ENCODE measurements at regions not wholly inside any gene's neighbourhood (a gene's known extent, or its start where the extent isn't known, plus 50 kb on each side); places are given as distances from the start of the nearest gene placed in this dataset.

GRCh38 chr13:34322743-34323074 lies 504.8 kb downstream of the RFC3 start:
- no peak for DNase-seq
- H3K4me1 ChIP-seq (replicated peaks; ENCODE audit: insufficient read depth): no peaks in the 10 kb centered on the region
- no peak for TF ChIP-seq EZH2 (IDR thresholded peaks at IDR 0.05; ENCODE audit: low read depth)
- no peak for TF ChIP-seq CTCF (conservative IDR thresholded peaks at IDR 0.05)
- POLR2A ChIA-PET (ENCODE audit: unreplicated experiment): no interaction called here
- no peaks in the 10 kb centered on the region for H4K20me1 ChIP-seq (ENCODE audit: insufficient read depth)
- CTCF ChIA-PET: no interaction called here
- H3K4me2 ChIP-seq: no peak overlapping the region
- H2AFZ ChIP-seq: no peak overlapping the region
- BruUV-seq (replicated peaks): no TSS peak
- H3K79me2 ChIP-seq (ENCODE audit: low read depth): no peaks in the 10 kb centered on the region
- no peaks in the 10 kb centered on the region for H3F3A ChIP-seq (ENCODE audit: insufficient read depth, low read depth)
- no peak overlapping the region for H3K27ac ChIP-seq
- H3K4me3 ChIP-seq: no peak overlapping the region
- no peaks in the 10 kb centered on the region for H3K36me3 ChIP-seq (ENCODE audit: low read depth)
- H3K9me3 ChIP-seq (ENCODE audit: insufficient read depth, low read depth): no peaks in the 10 kb centered on the region
- intact Hi-C loops (cut with micrococcal nuclease; ENCODE audit: unreplicated experiment): no loop called here
- no peaks in the 10 kb centered on the region for H3K27me3 ChIP-seq (ENCODE audit: insufficient read depth, low read depth)
- H3K9me2 ChIP-seq (ENCODE audit: insufficient read depth): no peaks in the 10 kb centered on the region; the same call in 1 of the 2 replicates

GRCh38 chr13:34335014-34336007 lies 517.4 kb downstream of the RFC3 start:
- CTCF ChIA-PET: no interaction called here
- Histone ChIP-seq H3K36me3 (ENCODE audit: low read depth) (no peaks in the 10 kb centered on the region), H3K27ac (no peak overlapping the region), H3K4me3 (no peak overlapping the region), H3K27me3 (ENCODE audit: insufficient read depth, low read depth) (no peaks in the 10 kb centered on the region), H3K79me2 (ENCODE audit: low read depth) (no peaks in the 10 kb centered on the region), H2AFZ (no peak overlapping the region), H3F3A (ENCODE audit: insufficient read depth, low read depth) (peaks cover 1% of the 10 kb centered on the region; the same call in 1 of the 2 replicates), H3K9me2 (ENCODE audit: insufficient read depth) (no peaks in the 10 kb centered on the region), H3K4me2 (no peak overlapping the region), H4K20me1 (ENCODE audit: insufficient read depth) (no peaks in the 10 kb centered on the region), H3K4me1 (replicated peaks; ENCODE audit: insufficient read depth) (peaks cover 5% of the 10 kb centered on the region), H3K9me3 (ENCODE audit: insufficient read depth, low read depth) (peaks cover 13% of the 10 kb centered on the region; the same call in 1 of the 2 replicates)
- DNase-seq: no peak
- intact Hi-C loops (cut with micrococcal nuclease; ENCODE audit: unreplicated experiment): no loop called here
- POLR2A ChIA-PET (ENCODE audit: unreplicated experiment): no interaction called here
- TF ChIP-seq CTCF (conservative IDR thresholded peaks at IDR 0.05) (no peak), EZH2 (IDR thresholded peaks at IDR 0.05; ENCODE audit: low read depth) (no peak)
- BruUV-seq (replicated peaks): no TSS peak

GRCh38 chr13:34338102-34338501 lies 520.2 kb downstream of the RFC3 start:
- H3K9me3 ChIP-seq (ENCODE audit: insufficient read depth, low read depth): peaks cover 14% of the 10 kb centered on the region; the same call in 1 of the 2 replicates
- no TSS peak for BruUV-seq (replicated peaks)
- peaks cover 16% of the 10 kb centered on the region for H3K4me1 ChIP-seq (replicated peaks; ENCODE audit: insufficient read depth)
- CTCF ChIA-PET: no interaction called here
- peaks cover 8% of the 10 kb centered on the region; the same call in 1 of the 2 replicates for H3F3A ChIP-seq (ENCODE audit: insufficient read depth, low read depth)
- no peak for DNase-seq
- no peaks in the 10 kb centered on the region for H3K9me2 ChIP-seq (ENCODE audit: insufficient read depth)
- no peaks in the 10 kb centered on the region for H3K27me3 ChIP-seq (ENCODE audit: insufficient read depth, low read depth)
- H3K27ac ChIP-seq: no peak overlapping the region
- POLR2A ChIA-PET (ENCODE audit: unreplicated experiment): no interaction called here
- H3K36me3 ChIP-seq (ENCODE audit: low read depth): no peaks in the 10 kb centered on the region
- H2AFZ ChIP-seq: no peak overlapping the region
- TF ChIP-seq EZH2 (IDR thresholded peaks at IDR 0.05; ENCODE audit: low read depth) (no peak), CTCF (conservative IDR thresholded peaks at IDR 0.05) (no peak)
- H3K4me2 ChIP-seq: no peak overlapping the region
- intact Hi-C loops (cut with micrococcal nuclease; ENCODE audit: unreplicated experiment): no loop called here
- no peaks in the 10 kb centered on the region for H3K79me2 ChIP-seq (ENCODE audit: low read depth)
- H3K4me3 ChIP-seq: no peak overlapping the region
- no peaks in the 10 kb centered on the region for H4K20me1 ChIP-seq (ENCODE audit: insufficient read depth)
